ENCODE measurements at regions not wholly inside any gene's neighbourhood (a gene's known extent, or its start where the extent isn't known, plus 50 kb on each side); places are given as distances from the start of the nearest gene placed in this dataset.
"Not testable (repeated sequence)": the region's sequence is repeated elsewhere in the genome, so short reads cannot be mapped to it uniquely, and the experiment has no call there.

DNA sequence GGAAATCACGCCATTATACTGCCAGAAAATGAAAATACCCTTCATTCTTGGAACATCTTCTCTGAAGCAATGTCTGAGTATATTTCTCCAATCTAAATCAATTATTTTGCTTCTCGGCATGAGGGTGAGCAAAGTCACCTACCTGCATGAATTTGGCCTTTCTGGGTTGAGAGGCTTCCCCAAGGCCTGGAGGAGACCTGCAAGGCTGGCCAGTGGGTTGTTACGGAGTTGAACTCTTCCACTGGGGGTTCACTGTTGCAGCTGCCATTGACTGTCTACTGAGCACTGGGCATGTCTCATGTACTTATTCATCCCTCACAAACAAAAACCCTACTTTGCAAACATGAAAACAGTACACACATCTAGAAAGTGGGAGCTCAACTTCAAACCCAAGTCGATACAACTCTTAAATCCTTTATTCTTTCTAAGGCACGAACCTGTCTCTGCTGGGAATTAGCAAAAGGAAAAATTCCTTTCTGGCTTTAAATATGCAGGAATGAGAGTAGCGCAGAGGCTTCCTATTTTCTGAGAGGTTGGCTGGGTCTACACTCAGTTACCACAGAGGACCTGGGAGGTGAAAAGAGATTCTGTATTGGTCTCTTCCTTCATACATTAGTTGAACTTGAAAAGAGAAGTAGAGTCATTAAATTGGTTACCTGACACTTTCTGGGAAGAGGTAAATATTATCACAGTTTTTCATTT lies 87.6 kb upstream of the SGK1 start:
- Histone ChIP-seq H3K36me3 (ENCODE audit: control insufficient read depth, insufficient read depth, low read length) (no peaks in the 10 kb centered on the region), H3K4me3 (ENCODE audit: low read length) (no peak overlapping the region), H3K27me3 (ENCODE audit: control insufficient read depth, insufficient read depth, low read length) (no peaks in the 10 kb centered on the region), H3K9me3 (ENCODE audit: control insufficient read depth, low read length) (no peaks in the 10 kb centered on the region), H3K9ac (ENCODE audit: low read length) (no peak overlapping the region), H3K4me1 (ENCODE audit: control insufficient read depth, insufficient read depth, low read length) (no peaks in the 10 kb centered on the region)

DNA sequence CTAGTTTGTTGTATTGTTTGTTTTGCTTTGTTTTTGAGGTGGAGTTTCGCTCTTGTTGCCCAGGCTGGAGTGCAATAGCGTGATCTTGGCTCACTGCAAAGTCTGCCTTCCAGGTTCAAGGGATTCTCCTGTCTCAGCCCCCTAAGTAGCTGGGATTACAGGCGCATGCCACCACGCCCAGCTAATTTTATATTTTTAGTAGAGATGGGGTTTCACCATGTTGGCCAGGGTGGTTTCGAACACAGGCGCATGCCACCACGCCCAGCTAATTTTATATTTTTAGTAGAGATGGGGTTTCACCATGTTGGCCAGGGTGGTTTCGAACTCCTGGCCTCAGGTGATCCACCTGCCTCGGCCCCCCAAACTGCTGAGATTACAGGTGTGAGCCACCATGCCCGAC lies 85.4 kb upstream of the SGK1 start:
- H3K4me1 ChIP-seq (ENCODE audit: control insufficient read depth, insufficient read depth, low read length); H3K9me3 ChIP-seq (ENCODE audit: control insufficient read depth, low read length); H3K27me3 ChIP-seq (ENCODE audit: control insufficient read depth, insufficient read depth, low read length); H3K4me3 ChIP-seq (ENCODE audit: low read length); H3K36me3 ChIP-seq (ENCODE audit: control insufficient read depth, insufficient read depth, low read length); H3K9ac ChIP-seq (ENCODE audit: low read length): not testable (repeated sequence)

DNA sequence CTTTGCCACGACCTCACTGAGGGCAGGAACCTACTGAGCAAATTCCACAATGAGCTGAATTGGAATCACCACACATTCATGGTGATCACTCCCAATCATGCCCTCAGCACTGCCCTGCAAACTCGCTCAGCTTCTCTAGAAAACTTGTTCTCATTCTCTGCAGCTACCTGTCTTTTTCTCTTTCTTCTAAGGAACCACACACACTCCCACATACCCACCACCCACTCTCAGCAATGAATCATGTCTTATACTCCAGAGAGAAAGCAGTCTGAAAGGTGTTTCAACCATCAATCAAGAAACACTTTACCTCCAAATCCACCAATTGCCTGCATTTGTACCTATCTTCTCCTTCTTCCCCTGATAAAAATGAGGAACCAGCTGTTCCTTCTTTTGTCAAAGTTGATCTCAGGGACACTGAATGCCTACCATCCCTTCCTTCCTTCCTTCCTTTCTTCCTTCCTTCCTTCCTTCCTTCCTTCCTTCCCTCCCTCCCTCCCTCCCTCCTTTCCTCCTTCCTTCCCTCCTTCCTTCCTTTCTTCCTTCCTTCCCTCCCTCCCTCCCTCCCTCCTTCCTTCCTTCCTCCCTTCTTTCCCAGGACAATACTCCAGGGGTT lies 84.6 kb upstream of the SGK1 start:
- Histone ChIP-seq H3K9me3 (ENCODE audit: control insufficient read depth, low read length) (no peaks in the 10 kb centered on the region), H3K27me3 (ENCODE audit: control insufficient read depth, insufficient read depth, low read length) (no peaks in the 10 kb centered on the region), H3K4me3 (ENCODE audit: low read length) (no peak overlapping the region), H3K36me3 (ENCODE audit: control insufficient read depth, insufficient read depth, low read length) (no peaks in the 10 kb centered on the region), H3K9ac (ENCODE audit: low read length) (no peak overlapping the region), H3K4me1 (ENCODE audit: control insufficient read depth, insufficient read depth, low read length) (no peaks in the 10 kb centered on the region)

DNA sequence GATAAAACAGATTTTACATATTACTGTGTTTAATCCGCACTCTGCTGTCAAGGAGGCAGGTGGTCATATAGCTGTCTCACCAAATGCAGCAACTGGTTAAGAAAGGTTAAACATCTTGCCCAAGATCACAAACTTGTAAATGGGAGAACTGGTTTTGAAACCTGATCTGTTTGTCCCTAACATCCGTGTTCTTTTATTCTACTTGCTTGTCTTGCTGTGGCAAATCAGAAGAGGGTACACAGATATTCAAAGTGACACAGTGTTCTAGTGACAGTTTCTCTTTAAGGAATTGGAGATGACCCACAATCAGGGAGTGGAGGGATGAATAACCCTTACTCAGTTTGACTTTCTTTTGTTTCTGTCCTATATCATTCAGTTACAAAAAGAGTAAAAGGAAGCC lies 83.0 kb upstream of the SGK1 start:
- Histone ChIP-seq H3K9me3 (ENCODE audit: control insufficient read depth, low read length) (no peaks in the 10 kb centered on the region), H3K27me3 (ENCODE audit: control insufficient read depth, insufficient read depth, low read length) (no peaks in the 10 kb centered on the region), H3K4me3 (ENCODE audit: low read length) (no peak overlapping the region), H3K36me3 (ENCODE audit: control insufficient read depth, insufficient read depth, low read length) (no peaks in the 10 kb centered on the region), H3K9ac (ENCODE audit: low read length) (no peak overlapping the region), H3K4me1 (ENCODE audit: control insufficient read depth, insufficient read depth, low read length) (no peaks in the 10 kb centered on the region)

DNA sequence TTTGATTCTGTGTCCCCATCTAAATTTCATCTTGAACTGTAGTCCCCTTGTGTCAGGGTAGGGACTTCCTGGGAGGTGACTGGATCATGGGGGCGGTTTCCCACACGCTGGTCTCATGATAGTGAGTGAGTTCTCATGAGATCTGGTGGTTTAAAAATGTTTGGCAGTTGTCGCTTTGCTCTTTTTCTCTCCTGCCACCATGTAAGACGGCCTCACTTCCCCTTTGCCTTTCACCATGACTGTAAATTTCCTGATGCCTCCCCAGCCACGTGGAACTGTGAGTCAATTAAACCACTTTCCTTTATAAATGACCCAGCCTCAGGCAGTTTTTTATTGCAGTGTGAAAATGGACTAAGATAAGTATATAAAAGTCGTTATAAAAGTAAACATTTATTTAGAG lies 80.5 kb upstream of the SGK1 start:
- Histone ChIP-seq H3K9ac (ENCODE audit: low read length) (no peak overlapping the region), H3K4me1 (ENCODE audit: control insufficient read depth, insufficient read depth, low read length) (peaks cover 3% of the 10 kb centered on the region), H3K36me3 (ENCODE audit: control insufficient read depth, insufficient read depth, low read length) (no peaks in the 10 kb centered on the region), H3K27me3 (ENCODE audit: control insufficient read depth, insufficient read depth, low read length) (no peaks in the 10 kb centered on the region), H3K9me3 (ENCODE audit: control insufficient read depth, low read length) (no peaks in the 10 kb centered on the region), H3K4me3 (ENCODE audit: low read length) (no peak overlapping the region)

DNA sequence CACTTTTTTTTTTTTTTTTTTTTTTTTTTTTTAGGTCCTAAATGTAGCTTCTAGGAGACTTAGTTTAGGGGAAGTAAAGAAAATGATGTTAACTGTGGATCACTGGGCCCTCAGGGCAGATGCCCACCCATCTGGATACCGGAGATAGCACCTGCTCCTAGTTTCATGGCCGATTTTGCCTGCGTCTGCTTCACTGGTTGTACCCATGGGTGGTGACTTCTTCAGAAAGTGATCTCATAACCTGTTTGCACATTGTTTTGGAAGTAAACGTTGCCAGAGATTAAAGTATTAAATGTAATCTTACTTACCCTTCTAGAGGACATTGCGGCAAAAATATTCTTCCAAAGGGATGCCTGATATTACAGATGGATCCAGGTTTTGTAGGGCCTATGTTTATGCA lies 79.8 kb upstream of the SGK1 start:
- Histone ChIP-seq H3K9ac (ENCODE audit: low read length) (no peak overlapping the region), H3K36me3 (ENCODE audit: control insufficient read depth, insufficient read depth, low read length) (no peaks in the 10 kb centered on the region), H3K4me1 (ENCODE audit: control insufficient read depth, insufficient read depth, low read length) (peaks cover 3% of the 10 kb centered on the region), H3K4me3 (ENCODE audit: low read length) (no peak overlapping the region), H3K27me3 (ENCODE audit: control insufficient read depth, insufficient read depth, low read length) (no peaks in the 10 kb centered on the region), H3K9me3 (ENCODE audit: control insufficient read depth, low read length) (no peaks in the 10 kb centered on the region)

DNA sequence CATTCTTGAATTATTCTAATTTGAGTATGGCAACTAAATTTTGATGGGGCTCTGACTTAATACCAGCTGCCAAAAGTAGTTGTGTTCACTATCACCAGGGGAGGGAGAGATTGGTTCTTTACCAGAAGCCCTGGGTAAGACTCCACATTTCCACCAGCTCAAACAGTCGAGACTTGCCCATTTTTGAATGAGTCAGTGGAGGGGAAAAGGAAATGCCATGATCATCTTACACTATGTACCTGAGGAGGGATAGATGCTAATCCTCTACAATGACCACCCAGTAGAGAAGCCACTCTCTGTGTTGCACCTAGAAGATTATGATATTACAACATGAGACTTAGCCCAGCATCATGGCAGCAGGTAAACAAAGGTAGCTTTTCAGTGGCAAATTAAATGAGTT lies 77.0 kb upstream of the SGK1 start:
- no peaks in the 10 kb centered on the region for H3K27me3 ChIP-seq (ENCODE audit: control insufficient read depth, insufficient read depth, low read length)
- no peaks in the 10 kb centered on the region for H3K36me3 ChIP-seq (ENCODE audit: control insufficient read depth, insufficient read depth, low read length)
- no peak overlapping the region for H3K4me3 ChIP-seq (ENCODE audit: low read length)
- no peak overlapping the region for H3K9ac ChIP-seq (ENCODE audit: low read length)
- no peaks in the 10 kb centered on the region for H3K9me3 ChIP-seq (ENCODE audit: control insufficient read depth, low read length)
- H3K4me1 ChIP-seq (ENCODE audit: control insufficient read depth, insufficient read depth, low read length) = peaks cover 3% of the 10 kb centered on the region

DNA sequence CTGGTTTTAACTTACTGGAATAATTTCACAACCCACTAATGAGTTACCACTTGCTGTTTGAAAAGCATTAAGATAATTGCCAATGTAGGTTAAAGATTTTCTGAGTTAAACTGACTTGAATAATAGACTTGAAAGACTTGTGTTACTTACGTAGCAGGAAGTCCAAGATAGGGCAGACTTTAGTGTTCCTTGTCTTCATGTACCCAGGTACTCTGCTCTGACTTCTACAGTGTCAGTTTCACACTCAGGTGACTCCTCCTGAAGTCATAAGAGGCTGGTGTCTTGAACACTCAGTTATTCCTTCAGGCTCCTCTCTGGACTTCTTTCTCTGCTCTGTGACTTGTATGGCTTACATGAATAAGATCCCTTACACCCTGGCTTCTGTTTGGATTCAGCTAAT lies 76.3 kb upstream of the SGK1 start:
- H3K4me3 ChIP-seq (ENCODE audit: low read length) = no peak overlapping the region
- H3K36me3 ChIP-seq (ENCODE audit: control insufficient read depth, insufficient read depth, low read length) = no peaks in the 10 kb centered on the region
- H3K4me1 ChIP-seq (ENCODE audit: control insufficient read depth, insufficient read depth, low read length) = peaks cover 3% of the 10 kb centered on the region
- no peaks in the 10 kb centered on the region for H3K27me3 ChIP-seq (ENCODE audit: control insufficient read depth, insufficient read depth, low read length)
- H3K9ac ChIP-seq (ENCODE audit: low read length) = no peak overlapping the region
- H3K9me3 ChIP-seq (ENCODE audit: control insufficient read depth, low read length) = no peaks in the 10 kb centered on the region

DNA sequence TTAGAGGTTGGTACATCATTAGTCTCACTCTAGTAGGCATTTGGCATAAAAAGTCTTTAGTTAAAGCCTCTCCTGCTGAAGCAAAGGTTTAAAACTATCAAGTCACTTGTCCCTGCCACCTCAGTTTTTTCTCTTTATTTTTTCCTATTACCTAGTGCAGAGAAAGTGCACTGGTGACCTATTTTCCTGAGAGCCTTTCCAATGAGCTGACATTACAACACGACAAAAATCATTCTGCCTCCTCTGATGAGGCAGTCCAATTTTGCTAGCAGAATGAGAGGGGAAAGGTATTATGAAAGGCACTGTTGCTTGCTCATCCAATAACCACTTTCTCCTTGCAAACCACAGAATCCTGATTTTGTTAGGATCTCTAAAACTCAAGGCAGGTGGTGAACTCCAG lies 73.3 kb upstream of the SGK1 start:
- no peaks in the 10 kb centered on the region for H3K36me3 ChIP-seq (ENCODE audit: control insufficient read depth, insufficient read depth, low read length)
- no peak overlapping the region for H3K9ac ChIP-seq (ENCODE audit: low read length)
- H3K4me1 ChIP-seq (ENCODE audit: control insufficient read depth, insufficient read depth, low read length) = peaks cover 3% of the 10 kb centered on the region
- H3K9me3 ChIP-seq (ENCODE audit: control insufficient read depth, low read length) = no peaks in the 10 kb centered on the region
- no peaks in the 10 kb centered on the region for H3K27me3 ChIP-seq (ENCODE audit: control insufficient read depth, insufficient read depth, low read length)
- H3K4me3 ChIP-seq (ENCODE audit: low read length) = no peak overlapping the region

DNA sequence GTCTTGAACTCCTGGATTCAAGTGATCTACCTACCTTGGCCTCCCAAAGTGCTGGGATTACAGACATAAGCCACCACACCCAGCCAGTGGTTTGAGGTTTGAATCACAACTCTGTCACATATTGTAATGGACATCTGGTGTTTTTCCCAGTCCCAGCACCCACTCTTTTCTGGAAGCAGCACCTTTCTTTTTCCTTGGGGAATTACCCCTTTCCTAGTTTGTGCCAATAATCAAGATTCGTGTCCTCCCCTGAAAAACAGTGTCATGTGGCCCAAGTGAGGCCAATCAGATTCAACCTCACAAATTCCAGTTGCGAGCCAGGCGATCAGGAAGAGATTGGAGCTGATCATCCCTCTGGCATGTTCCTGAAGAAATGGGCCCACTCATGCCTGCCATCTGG lies 71.7 kb upstream of the SGK1 start:
- H3K9me3 ChIP-seq (ENCODE audit: control insufficient read depth, low read length) = no peaks in the 10 kb centered on the region
- no peaks in the 10 kb centered on the region for H3K27me3 ChIP-seq (ENCODE audit: control insufficient read depth, insufficient read depth, low read length)
- H3K36me3 ChIP-seq (ENCODE audit: control insufficient read depth, insufficient read depth, low read length) = no peaks in the 10 kb centered on the region
- H3K9ac ChIP-seq (ENCODE audit: low read length) = no peak overlapping the region
- no peak overlapping the region for H3K4me3 ChIP-seq (ENCODE audit: low read length)
- H3K4me1 ChIP-seq (ENCODE audit: control insufficient read depth, insufficient read depth, low read length) = peaks cover 3% of the 10 kb centered on the region

DNA sequence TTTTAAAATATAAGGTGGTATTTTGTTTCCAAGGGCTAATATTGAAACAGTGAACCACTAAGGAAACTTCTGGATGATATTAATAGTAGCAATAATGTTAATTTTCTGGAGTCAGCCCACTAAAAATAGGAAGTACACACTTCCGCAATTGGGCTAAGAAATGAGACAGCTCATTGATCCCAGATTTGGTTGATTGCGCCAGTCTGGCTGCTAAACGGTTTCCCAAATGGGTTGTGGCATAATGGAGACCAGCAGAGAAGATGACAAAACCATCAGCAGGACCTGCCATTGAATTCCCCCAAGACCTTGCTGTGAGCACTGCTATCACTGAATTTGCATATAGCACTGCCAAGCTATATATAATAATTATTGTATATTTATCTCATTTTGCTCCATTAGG lies 71.2 kb upstream of the SGK1 start:
- no peaks in the 10 kb centered on the region for H3K27me3 ChIP-seq (ENCODE audit: control insufficient read depth, insufficient read depth, low read length)
- no peak overlapping the region for H3K4me3 ChIP-seq (ENCODE audit: low read length)
- no peaks in the 10 kb centered on the region for H3K9me3 ChIP-seq (ENCODE audit: control insufficient read depth, low read length)
- no peaks in the 10 kb centered on the region for H3K36me3 ChIP-seq (ENCODE audit: control insufficient read depth, insufficient read depth, low read length)
- H3K4me1 ChIP-seq (ENCODE audit: control insufficient read depth, insufficient read depth, low read length) = no peaks in the 10 kb centered on the region
- H3K9ac ChIP-seq (ENCODE audit: low read length) = no peak overlapping the region

DNA sequence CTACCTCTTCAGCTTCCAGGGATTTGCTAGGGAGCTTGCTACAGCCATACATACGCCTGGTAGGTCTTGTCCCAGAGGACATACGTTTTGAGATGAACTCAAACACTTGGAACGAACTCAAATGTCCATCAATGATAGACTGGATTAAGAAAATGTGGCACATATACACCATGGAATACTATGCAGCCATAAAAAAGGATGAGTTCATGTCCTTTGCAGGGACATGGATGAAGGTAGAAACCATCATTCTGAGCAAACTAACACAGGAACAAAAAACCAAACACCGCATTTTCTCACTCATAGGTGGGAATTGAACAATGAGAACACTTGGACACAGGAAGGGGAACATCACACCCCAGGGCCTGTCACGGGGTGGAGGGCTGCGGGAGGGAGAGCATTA lies 68.6 kb upstream of the SGK1 start:
- not testable (repeated sequence) for H3K9me3 ChIP-seq (ENCODE audit: control insufficient read depth, low read length); H3K4me1 ChIP-seq (ENCODE audit: control insufficient read depth, insufficient read depth, low read length)

DNA sequence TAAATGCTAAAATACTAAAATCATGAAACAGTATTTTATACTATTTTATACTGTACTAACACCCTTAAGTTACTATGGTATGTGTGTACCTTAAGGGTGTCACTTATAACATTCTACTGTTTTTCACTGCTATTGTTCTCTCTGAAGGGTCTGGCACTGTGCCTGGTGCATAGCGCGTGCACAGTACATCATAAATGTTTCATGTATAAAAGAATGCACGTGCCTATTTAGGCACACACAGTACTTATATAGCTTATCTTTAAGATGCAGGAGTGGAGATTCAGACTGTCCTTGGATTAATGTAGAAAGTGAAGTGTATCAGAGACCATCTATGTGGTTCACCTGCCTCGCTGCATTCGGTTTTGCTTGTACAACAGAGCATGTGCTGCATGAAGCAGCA lies 64.0 kb upstream of the SGK1 start:
- no peak overlapping the region for H3K9ac ChIP-seq (ENCODE audit: low read length)
- no peaks in the 10 kb centered on the region for H3K27me3 ChIP-seq (ENCODE audit: control insufficient read depth, insufficient read depth, low read length)
- H3K36me3 ChIP-seq (ENCODE audit: control insufficient read depth, insufficient read depth, low read length) = no peaks in the 10 kb centered on the region

More for the DNA sequence above, 68.6 kb upstream of the SGK1 start:
- H3K27me3 ChIP-seq (ENCODE audit: control insufficient read depth, insufficient read depth, low read length); H3K4me3 ChIP-seq (ENCODE audit: low read length); H3K36me3 ChIP-seq (ENCODE audit: control insufficient read depth, insufficient read depth, low read length); H3K9ac ChIP-seq (ENCODE audit: low read length): not testable (repeated sequence)

More for the DNA sequence above, 64.0 kb upstream of the SGK1 start:
- H3K4me3 ChIP-seq (ENCODE audit: low read length) = no peak overlapping the region
- no peaks in the 10 kb centered on the region for H3K9me3 ChIP-seq (ENCODE audit: control insufficient read depth, low read length)
- H3K4me1 ChIP-seq (ENCODE audit: control insufficient read depth, insufficient read depth, low read length) = peaks cover 14% of the 10 kb centered on the region
